ENCODE measurements at regions not wholly inside any gene's neighbourhood (a gene's known extent, or its start where the extent isn't known, plus 50 kb on each side); places are given as distances from the start of the nearest gene placed in this dataset.

- DNase-seq: no peak
Measured at GRCh38 chr1:172885411-172885810, 165.3 kb downstream of the TNFSF18 start.

DNA sequence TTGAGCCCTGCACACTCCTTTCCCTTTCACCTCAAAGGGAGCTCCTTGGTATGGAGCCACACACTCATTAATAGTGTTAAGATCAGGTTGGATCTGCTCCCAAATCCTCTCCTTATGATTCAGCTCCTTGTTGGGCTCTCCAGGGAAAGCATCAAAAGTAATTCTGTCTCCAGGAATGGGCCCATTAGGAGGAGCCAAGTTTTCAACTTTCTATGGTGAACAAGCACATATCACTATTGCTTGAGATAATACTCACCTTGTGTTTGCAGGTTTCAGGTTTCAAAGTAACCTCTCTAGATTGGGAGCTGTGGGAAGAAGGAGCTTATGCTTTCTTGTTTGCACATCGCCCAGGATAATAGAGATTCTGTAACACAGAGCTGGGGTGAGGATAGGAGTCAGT lies 164.8 kb downstream of the TNFSF18 start:
- no peak for DNase-seq

- DNase-seq: no peak
Measured at GRCh38 chr1:172887162-172887561, 163.6 kb downstream of the TNFSF18 start.

GRCh38 chr1:172893146-172893841 lies 157.4 kb downstream of the TNFSF18 start:
- DNase-seq: peak in 1 of 58 donors; percentile 16

- no peak for DNase-seq
Measured at GRCh38 chr1:172894349-172895049, 156.2 kb downstream of the TNFSF18 start.

DNA sequence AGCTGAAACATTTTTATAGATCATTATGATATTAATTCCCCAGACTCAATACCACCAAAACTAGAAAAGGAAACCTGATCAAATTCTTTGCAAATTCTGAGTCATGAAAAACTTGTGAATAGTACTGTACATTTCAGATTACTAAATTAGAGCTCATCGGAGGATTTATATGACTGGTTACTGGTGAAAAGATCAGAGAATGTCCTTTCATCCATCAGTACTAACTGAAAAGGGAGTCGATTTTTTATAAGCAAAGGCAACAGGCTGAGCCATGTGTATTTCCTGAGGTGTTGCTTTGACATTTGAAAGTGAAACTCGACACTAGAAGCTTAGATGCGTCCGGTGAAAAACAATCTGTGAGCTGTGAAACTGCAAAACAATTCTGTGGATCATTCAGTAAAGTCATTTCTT lies 155.7 kb downstream of the TNFSF18 start:
- no peak for DNase-seq

GRCh38 chr1:172895761-172896160 lies 155.0 kb downstream of the TNFSF18 start:
- DNase-seq: no peak

- DNase-seq: no peak
Measured at GRCh38 chr1:172897738-172898137, 153.0 kb downstream of the TNFSF18 start.

DNA sequence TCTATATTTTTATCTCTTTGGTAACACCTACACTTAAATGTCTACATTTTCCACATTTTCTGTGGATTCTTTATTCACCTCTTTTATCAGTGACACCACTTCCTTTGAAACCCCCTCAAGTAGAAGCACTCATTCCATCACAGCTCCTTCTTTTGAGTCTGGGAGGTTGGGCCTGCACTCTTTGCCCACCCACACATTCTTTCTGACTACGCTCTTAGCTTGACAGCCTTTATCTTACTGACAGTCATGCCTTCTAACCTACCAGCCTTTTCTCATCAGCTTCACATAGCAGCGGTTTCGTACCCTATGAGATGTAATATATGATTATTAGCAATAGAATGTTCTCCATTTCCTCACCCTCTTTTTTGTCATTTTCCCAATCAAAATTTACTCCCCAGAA lies 151.9 kb downstream of the TNFSF18 start:
- no peak for DNase-seq

- DNase-seq: no peak
Measured at GRCh38 chr1:172900376-172900997, 150.3 kb downstream of the TNFSF18 start.

DNA sequence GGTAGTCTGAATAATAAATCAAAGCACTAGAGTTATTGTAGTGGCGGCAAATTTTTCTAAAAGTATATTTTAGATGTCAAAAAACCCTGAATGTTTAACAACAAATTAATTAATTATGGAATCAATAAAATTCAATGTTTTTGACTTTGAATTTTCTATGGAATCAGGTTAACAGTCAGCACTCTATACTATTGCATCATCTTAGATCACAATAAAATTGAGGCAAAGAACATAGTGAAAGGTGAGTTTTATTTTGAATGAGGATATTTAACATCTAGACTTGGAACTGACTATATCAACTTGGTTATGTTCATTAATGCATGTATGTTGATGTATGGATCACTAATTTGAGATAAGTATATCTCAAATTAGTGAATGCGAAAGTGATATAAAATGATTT lies 148.5 kb downstream of the TNFSF18 start:
- DNase-seq: no peak

DNA sequence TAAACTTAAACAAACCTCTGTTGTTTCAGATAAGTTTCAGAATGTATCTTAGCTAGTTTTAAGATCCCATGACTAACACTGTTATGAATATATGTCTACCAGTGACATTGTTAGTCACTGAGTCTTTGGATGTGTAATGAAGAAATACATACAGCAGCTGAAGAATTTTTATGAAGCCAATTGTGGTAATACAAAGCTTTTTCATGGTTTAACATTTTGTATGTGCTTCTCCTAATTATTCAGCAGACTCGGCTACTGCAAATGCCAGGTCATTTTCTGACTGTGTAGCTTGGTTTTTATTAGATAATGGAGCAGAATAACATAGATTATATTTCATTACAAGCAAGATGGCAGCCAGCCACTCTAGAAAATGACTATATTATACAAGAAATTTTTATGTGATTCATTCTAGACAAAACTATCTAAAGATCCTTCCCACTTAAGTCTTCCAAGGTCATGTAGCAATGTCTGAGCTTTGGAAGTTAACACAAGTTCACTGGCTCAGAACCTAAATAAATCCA lies 147.8 kb downstream of the TNFSF18 start:
- DNase-seq: no peak

GRCh38 chr1:172903581-172904220 lies 147.0 kb downstream of the TNFSF18 start:
- DNase-seq: no peak

DNA sequence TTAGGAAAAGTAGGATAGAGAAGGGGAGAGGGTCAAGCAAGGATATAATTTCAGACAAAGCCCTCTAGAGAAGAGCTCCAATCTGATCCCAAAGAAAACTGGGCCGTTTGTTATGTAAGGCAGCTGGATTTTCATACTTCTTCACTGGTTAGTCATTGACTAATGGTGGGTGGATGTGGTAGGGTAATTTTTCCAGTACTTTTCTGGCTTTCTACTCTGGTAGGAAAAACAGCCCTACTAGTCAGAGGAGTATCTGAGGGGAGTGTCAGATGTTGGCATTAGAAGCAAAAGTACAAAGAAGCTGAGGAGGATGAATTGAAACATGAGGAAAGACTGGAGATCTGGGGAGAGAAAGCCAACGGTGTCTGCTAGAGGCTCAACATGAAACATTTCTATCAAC lies 145.3 kb downstream of the TNFSF18 start:
- no peak for DNase-seq

DNA sequence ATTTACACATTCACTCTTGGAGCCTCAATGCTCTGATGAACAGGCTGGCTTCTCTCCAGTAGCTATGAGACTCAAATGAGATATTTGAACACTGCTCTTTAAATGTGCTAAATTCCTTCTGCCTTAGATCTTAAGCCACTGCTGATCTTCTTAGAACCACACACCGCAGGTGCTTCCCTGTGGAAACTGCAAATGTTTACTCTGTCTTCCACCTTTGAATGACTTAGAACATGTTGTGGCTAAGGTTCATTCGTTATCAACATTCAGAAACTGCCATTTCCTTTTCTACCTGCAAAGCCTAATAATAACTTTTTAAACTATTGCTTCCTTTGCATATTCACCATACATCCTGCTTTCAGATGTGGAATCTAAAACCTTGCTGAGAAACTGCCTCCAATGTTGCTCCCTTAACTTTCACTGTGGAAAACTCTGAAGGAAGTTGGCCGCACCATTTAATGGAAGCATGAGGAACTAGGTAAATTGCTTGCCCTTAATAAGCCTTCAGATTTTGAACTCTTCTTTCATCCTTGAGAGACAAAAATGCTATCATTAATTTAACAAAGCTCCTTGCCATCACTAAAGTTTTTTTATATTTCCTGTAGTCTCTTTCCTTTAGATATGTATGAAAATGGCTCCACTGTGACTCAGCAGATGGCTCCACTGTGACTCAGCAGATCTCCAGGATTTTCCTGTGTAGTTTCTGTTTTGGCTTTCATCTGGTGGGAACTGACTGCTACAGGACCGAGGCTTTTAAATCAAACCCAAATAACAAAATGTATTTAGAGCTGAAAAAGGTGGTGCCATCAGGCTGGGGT lies 143.8 kb downstream of the TNFSF18 start:
- no peak for DNase-seq

GRCh38 chr1:172907834-172908326 lies 142.9 kb downstream of the TNFSF18 start:
- DNase-seq: no peak

- DNase-seq: peak in 1 of 58 donors; percentile 9
Measured at GRCh38 chr1:172909606-172910326, 141.0 kb downstream of the TNFSF18 start.

DNA sequence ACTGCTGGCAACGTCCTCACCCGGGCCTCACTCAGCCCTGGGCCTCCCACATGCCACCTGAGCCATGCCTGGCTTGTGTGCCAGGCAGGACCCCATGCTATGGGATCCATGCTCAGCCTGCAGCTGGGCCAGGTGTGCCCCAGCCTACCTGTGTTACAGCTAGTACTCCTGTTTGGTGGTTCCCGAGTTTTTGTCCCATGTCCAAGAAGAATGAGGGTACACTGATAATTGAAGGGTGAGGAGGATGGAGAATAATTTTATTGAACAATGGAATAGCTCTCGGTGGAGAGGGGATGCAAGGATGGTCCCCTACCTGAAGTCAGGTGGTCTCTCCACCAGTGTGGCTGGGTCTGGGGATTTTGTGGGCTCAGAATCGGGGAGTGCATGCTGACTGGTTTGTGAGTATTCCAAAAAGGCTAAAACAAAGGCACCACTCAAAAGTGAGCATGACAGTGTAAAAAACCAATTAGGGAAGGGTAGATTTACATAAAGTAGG lies 137.9 kb downstream of the TNFSF18 start:
- no peak for DNase-seq

GRCh38 chr1:172914501-172915144 lies 136.1 kb downstream of the TNFSF18 start:
- no peak for DNase-seq

Data from anterior cingulate cortex (tissue), 58 donors.